ENCODE measurements at regions not wholly inside any gene's neighbourhood (a gene's known extent, or its start where the extent isn't known, plus 50 kb on each side); places are given as distances from the start of the nearest gene placed in this dataset.

- ChIA-PET POLR2A (no interaction called here), CTCF (interaction anchor here (1.1 to 2.1 kb wide), 3 partner anchors 8 to 31 kb away, joined by 3 to 6 read pairs (median 3); no protein-coding TSS in a partner anchor)
- DNase-seq (ENCODE audit: extremely low spot score) = no peak
- no peak for TF ChIP-seq CTCF (IDR thresholded peaks at IDR 0.05; ENCODE audit: control extremely low read depth, extremely low read depth, low read depth, missing control alignments)
Measured at GRCh38 chr9:119500072-119500771, 131.0 kb upstream of the BRINP1 start.

GRCh38 chr9:119487118-119487827 lies 118.0 kb upstream of the BRINP1 start:
- ChIA-PET POLR2A (no interaction called here), CTCF (no interaction called here)
- no peak for TF ChIP-seq CTCF (IDR thresholded peaks at IDR 0.05; ENCODE audit: control extremely low read depth, extremely low read depth, low read depth, missing control alignments)
- no peak for DNase-seq (ENCODE audit: extremely low spot score)

GRCh38 chr9:119483153-119483552 lies 113.9 kb upstream of the BRINP1 start:
- POLR2A ChIA-PET = no interaction called here
- DNase-seq (ENCODE audit: extremely low spot score) = no peak
- CTCF ChIA-PET = no interaction called here
- TF ChIP-seq CTCF (IDR thresholded peaks at IDR 0.05; ENCODE audit: control extremely low read depth, extremely low read depth, low read depth, missing control alignments) = no peak

- no peak for TF ChIP-seq CTCF (IDR thresholded peaks at IDR 0.05; ENCODE audit: control extremely low read depth, extremely low read depth, low read depth, missing control alignments)
- no peak for DNase-seq (ENCODE audit: extremely low spot score)
- ChIA-PET POLR2A (no interaction called here), CTCF (no interaction called here)
Measured at GRCh38 chr9:119477197-119477596, 108.0 kb upstream of the BRINP1 start.

- no peak for DNase-seq (ENCODE audit: extremely low spot score)
- CTCF ChIA-PET = no interaction called here
- TF ChIP-seq CTCF (IDR thresholded peaks at IDR 0.05; ENCODE audit: control extremely low read depth, extremely low read depth, low read depth, missing control alignments) = no peak
- POLR2A ChIA-PET = no interaction called here
Measured at GRCh38 chr9:119458068-119458467, 88.8 kb upstream of the BRINP1 start.

- TF ChIP-seq CTCF (IDR thresholded peaks at IDR 0.05; ENCODE audit: control extremely low read depth, extremely low read depth, low read depth, missing control alignments) = no peak
- POLR2A ChIA-PET = no interaction called here
- no peak for DNase-seq (ENCODE audit: extremely low spot score)
- CTCF ChIA-PET = no interaction called here
Measured at GRCh38 chr9:119453980-119454379, 84.7 kb upstream of the BRINP1 start.
